A673 (cell line): ENCODE measurements at regions not wholly inside any gene's neighbourhood (a gene's known extent, or its start where the extent isn't known, plus 50 kb on each side); places are given as distances from the start of the nearest gene placed in this dataset.

Experiments
- BruUV-seq: library from RNA; stranded (reverse); fragments of 400-500 nt; replicated peaks from 2 replicates; lab custom pipeline; 2021; lab: Mats Ljungman, UMichigan
- CTCF ChIA-PET: fragments of 300-600 bp; sonication (Branson Sonifier 250); formaldehyde crosslinking; loops from one replicate; lab custom pipeline; 2022; ENCODE audit warnings: antibody characterized with exemption; lab: Charles Lee
- POLR2A ChIA-PET: fragments of 300-600 bp; sonication (Branson Sonifier 250); formaldehyde crosslinking; loops from one replicate; lab custom pipeline; 2022; ENCODE audit warnings: antibody characterized with exemption; ENCODE audit not compliant: low non-redundant PET; lab: Charles Lee
- DNase-seq: peaks from one replicate; pipeline ENCODE4 v3.0.0-alpha.2; 2015; ENCODE audit warnings: low spot score
- H3K27ac ChIP-seq: fragments of 200-600 bp; sonication (generic); 2 replicates; pipeline ENCODE4 v1.5.1; 2016; ENCODE audit warnings: mixed run types, low read depth, mild to moderate bottlenecking, mixed read lengths, antibody characterized with exemption, low read length; ENCODE audit not compliant: poor library complexity, severe bottlenecking
- H3K27me3 ChIP-seq: fragments of 200-600 bp; sonication (generic); replicated peaks from 2 replicates; pipeline ENCODE4 v1.6.1; 2017; ENCODE audit warnings: mixed run types, low read depth, mild to moderate bottlenecking, mixed read lengths, antibody characterized with exemption, low read length; ENCODE audit not compliant: insufficient read depth, poor library complexity
- H3K36me3 ChIP-seq: fragments of 200-600 bp; sonication (generic); 2 replicates; pipeline ENCODE4 v1.6.1; 2016; ENCODE audit warnings: mixed run types, mild to moderate bottlenecking, mixed read lengths, antibody characterized with exemption, low read length; ENCODE audit not compliant: insufficient read depth, poor library complexity, severe bottlenecking
- H3K4me1 ChIP-seq: fragments of 200-600 bp; sonication (generic); 2 replicates; pipeline ENCODE4 v1.6.1; 2017; ENCODE audit warnings: mixed run types, mild to moderate bottlenecking, mixed read lengths, antibody characterized with exemption, low read length; ENCODE audit not compliant: insufficient read depth, poor library complexity, severe bottlenecking
- H3K4me3 ChIP-seq: fragments of 200-600 bp; sonication (generic); 2 replicates; pipeline ENCODE4 v1.5.1; 2016; ENCODE audit warnings: low read depth, mixed run types, mild to moderate bottlenecking, mixed read lengths, low read length; ENCODE audit not compliant: poor library complexity, severe bottlenecking
- H3K9me3 ChIP-seq: fragments of 200-600 bp; sonication (generic); 2 replicates; pipeline ENCODE4 v1.6.1; 2016; ENCODE audit warnings: mixed run types, low read depth, mild to moderate bottlenecking, mixed read lengths, antibody characterized with exemption, low read length; ENCODE audit not compliant: poor library complexity, severe bottlenecking
- CTCF ChIP-seq: fragments of 300-800, 200-600 bp; sonication (generic); conservative IDR thresholded peaks from 2 replicates; pipeline ENCODE4 v1.5.1; 2017; ENCODE audit warnings: low read depth, mild to moderate bottlenecking, antibody characterized with exemption, low read length, moderate library complexity, mixed read lengths
- EZH2 ChIP-seq: fragments of 200-600 bp; sonication (generic); IDR thresholded peaks from 2 replicates; pipeline ENCODE4 v1.6.1; 2017; ENCODE audit warnings: borderline replicate concordance, low read depth, mild to moderate bottlenecking, mixed read lengths, antibody characterized with exemption, low read length; ENCODE audit not compliant: poor library complexity, severe bottlenecking
- intact Hi-C: fragments of 100-400 bp; cut with micrococcal nuclease; formaldehyde crosslinking; loops from one replicate; pipeline ENCODE4 v1.10.0; 2022; ENCODE audit not compliant: unreplicated experiment

GRCh38 chr6:45830441-45831139, 185.1 kb downstream of the CLIC5 start:
- no peaks in the 10 kb centered on the region for H3K9me3 ChIP-seq
- no peak overlapping the region for H3K27ac ChIP-seq
- no peak overlapping the region for H3K4me3 ChIP-seq
- ChIA-PET CTCF (no interaction called here), POLR2A (no interaction called here)
- no peak for DNase-seq
- TF ChIP-seq CTCF (no peak), EZH2 (no peak)
- intact Hi-C loops = no loop called here
- no peaks in the 10 kb centered on the region for H3K36me3 ChIP-seq
- H3K4me1 ChIP-seq = no peaks in the 10 kb centered on the region
- BruUV-seq = no TSS peak
- no peaks in the 10 kb centered on the region for H3K27me3 ChIP-seq

GRCh38 chr6:45829873-45830272, 185.8 kb downstream of the CLIC5 start:
- ChIA-PET CTCF (no interaction called here), POLR2A (no interaction called here)
- Histone ChIP-seq H3K9me3 (no peaks in the 10 kb centered on the region), H3K27me3 (no peaks in the 10 kb centered on the region), H3K27ac (no peak overlapping the region), H3K4me3 (no peak overlapping the region), H3K4me1 (no peaks in the 10 kb centered on the region), H3K36me3 (no peaks in the 10 kb centered on the region)
- BruUV-seq = no TSS peak
- DNase-seq = no peak
- intact Hi-C loops = no loop called here
- no peak for TF ChIP-seq CTCF
- TF ChIP-seq EZH2 = no peak

GRCh38 chr6:45827952-45828530, 187.6 kb downstream of the CLIC5 start:
- H3K36me3 ChIP-seq = no peaks in the 10 kb centered on the region
- H3K27me3 ChIP-seq = no peaks in the 10 kb centered on the region
- no peak overlapping the region for H3K27ac ChIP-seq
- H3K4me3 ChIP-seq = no peak overlapping the region
- ChIA-PET CTCF (no interaction called here), POLR2A (no interaction called here)
- no peak for DNase-seq
- intact Hi-C loops = no loop called here
- H3K9me3 ChIP-seq = no peaks in the 10 kb centered on the region
- no TSS peak for BruUV-seq
- no peaks in the 10 kb centered on the region for H3K4me1 ChIP-seq
- TF ChIP-seq EZH2 (no peak), CTCF (no peak)
